ENCODE measurements at regions not wholly inside any gene's neighbourhood (a gene's known extent, or its start where the extent isn't known, plus 50 kb on each side); places are given as distances from the start of the nearest gene placed in this dataset.
"Not testable (repeated sequence)": the region's sequence is repeated elsewhere in the genome, so short reads cannot be mapped to it uniquely, and the experiment has no call there.

- not testable (repeated sequence) for TF ChIP-seq CTCF (conservative IDR thresholded peaks at IDR 0.05; ENCODE audit: low read depth, low read length); EZH2 (IDR thresholded peaks at IDR 0.05; ENCODE audit: low read length, unreplicated experiment)
Measured at GRCh38 chr7:84848974-84849372, 337.9 kb downstream of the SEMA3D start.

Data from PC-3 (cell line).